ENCODE measurements at regions not wholly inside any gene's neighbourhood (a gene's known extent, or its start where the extent isn't known, plus 50 kb on each side); places are given as distances from the start of the nearest gene placed in this dataset.
A peak's percentile ranks its signal among the peaks of the same experiment; 100 is the strongest.

DNA sequence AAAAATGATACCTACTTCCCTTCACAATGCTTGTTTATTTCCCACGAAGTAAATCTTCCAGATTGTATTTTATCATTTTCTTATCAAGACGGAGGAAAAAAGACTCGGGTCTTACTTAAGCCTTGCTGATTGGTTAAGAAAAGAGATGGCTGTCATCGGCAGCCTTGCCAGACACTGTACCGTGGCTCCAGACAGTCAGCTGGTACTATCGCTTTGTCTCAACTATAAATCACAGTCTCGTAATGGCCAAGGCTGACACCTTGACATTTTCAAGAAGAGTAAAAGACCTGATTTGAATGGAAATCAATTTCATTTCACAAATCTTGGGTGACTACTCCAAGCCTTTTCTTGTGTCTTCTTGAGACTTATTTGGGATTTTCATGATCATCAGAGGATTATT is 868.0 kb downstream of the USP25 start:
- DNase-seq = no peak

DNA sequence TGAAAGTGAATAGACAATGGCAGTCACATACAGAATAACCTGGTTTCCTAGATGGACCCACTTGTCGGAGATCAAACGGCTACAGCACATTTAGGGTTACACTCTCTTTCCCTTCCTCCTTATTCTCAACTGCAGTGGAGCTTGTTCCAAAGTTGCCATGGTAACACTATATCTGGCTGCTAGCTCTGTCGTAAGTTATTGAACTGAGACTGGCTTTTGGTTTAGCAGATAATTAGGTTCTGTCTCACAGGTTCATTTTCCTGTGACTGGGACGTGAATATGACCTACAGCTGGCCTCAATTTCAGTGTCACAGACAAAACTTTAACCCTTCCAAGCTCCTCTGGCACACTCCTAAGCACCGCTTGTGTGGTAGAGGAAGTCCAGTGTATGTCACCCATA is 875.8 kb downstream of the USP25 start:
- no peak for DNase-seq

DNA sequence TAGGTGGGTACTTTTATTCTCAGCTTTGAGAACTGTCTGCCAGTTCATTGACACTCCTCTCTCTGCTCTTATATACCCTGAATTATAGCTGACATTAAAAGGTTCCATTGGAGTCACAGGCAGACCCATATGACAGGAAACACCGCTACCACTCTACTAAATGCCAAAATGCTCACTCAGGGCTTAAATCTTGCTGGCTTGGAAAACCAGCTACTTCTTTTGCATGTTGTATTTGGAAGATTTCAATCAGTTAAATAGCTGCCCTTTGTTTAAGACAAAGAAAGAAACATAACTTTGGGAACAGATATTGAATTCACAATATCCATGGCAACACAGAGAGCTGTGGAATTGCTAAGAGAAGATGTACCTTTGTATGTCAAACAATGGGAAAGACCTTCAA is 876.5 kb downstream of the USP25 start:
- DNase-seq = no peak

DNA sequence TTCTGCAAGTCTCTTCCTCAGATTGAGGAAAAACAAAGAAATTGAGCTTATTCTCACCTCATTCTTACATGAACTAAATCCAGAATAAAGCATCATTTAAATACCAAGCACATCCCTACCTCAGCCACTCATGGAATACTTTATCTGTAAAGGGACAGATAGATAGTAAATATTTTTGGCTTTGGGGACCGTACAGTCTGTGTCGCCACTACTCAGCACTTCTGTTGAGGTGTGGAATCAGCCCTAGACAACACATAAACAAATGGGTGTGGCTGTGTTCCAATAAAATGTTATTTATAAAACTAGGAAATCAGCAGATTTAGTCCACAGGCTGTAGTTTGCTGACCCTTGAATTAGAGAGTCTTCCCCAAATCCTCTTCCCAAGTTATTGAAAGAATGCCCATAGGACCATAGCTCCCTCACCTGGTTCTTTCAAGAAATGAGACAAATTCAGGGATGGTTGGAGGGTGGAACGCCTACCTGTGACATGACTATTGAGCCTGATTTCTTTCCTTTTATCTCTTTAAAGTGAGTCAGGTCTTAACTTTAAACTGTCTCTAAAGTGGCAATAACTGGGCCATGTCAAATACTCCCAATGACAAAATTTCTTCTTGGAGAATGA is 878.5 kb downstream of the USP25 start:
- peak; percentile 12 for DNase-seq

DNA sequence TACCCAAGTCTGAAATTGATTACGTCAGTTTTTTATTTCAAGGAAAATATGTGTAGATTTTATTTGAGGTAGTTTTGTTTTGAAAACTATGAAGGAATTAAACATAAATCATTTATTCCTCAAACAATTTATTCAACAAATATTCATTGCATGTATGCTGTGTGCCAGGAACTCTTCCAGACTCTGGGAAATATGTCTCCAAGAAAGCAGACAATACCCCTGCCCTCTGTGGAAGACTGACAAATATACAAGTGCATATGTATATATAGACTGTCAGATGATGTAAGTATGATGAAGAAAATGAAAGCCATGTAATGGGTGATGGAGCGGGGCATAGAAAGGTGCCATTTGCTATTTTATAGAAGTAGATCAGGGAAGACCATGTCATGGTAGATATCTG is 889.5 kb downstream of the USP25 start:
- DNase-seq = no peak

DNA sequence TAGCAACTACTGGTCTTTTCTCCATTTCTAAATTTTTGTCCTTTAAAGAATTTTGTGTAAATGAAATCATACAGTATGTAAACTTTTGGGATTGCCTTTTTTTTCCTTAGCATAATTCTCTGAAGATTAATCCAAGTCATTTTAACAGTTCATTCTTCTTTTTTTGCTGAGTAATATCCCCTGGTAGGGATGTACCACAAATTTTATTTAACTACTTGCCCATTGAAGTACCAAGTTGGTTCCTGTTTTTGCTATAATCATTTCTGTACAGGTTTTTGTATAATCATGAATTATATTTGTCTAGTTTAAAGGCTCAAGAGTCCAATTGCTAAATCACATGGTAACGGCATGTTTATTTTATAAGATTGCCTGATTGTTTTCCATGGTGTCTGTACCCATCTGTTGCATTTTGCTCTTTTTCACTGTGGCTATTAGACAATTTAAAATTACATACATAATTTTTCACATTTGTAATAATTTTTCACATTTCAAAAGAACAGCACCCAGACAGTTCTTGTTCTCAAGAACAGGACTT is 891.1 kb downstream of the USP25 start:
- DNase-seq = no peak

DNA sequence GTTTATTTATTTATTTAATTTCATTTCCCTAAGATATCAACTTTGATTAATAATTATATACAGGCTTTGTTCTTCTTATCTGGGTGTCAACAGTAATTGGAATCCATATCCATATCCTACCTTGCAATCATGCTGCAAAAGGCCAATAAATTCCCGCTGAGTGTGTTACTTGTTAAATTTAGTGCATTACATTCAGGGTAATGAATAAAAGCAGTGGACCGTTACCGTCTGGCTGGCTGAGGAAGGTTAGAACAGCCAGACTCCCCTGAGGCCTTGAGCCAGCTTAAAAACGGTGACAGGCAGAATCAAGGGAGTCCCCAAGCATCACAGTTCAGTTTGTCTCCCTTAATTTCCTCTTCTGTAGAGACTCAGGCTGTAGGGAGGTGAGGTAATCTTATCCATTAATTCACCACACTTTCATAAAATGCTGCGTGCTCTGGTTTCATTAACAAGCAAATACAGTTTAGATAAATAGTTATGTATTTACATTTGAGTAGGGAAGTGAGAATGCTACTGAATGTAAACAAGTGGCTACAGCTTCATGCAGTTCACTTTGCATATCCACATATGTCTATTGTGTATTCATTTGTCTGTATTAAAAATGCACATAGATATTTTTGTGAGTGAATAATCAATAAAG is 888.2 kb upstream of the CXADR start:
- no peak for DNase-seq

DNA sequence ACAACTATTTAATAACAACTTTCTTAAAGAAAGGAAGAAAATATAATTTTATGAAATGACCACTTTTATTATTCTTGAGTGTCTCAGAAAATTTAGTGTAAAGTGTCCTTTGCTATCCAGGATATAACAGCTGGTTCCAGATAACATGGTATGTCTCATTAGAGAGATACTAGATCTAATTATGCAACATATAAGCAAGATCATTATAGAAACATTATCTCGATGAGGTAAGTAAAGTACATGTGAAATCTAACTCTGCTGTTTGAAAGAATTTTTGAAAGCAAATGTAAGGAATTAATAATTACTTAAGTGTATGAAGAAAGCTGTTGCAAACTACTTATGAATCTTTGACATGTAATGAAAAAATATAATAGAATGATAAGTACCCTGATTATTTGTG is 887.4 kb upstream of the CXADR start:
- no peak for DNase-seq

DNA sequence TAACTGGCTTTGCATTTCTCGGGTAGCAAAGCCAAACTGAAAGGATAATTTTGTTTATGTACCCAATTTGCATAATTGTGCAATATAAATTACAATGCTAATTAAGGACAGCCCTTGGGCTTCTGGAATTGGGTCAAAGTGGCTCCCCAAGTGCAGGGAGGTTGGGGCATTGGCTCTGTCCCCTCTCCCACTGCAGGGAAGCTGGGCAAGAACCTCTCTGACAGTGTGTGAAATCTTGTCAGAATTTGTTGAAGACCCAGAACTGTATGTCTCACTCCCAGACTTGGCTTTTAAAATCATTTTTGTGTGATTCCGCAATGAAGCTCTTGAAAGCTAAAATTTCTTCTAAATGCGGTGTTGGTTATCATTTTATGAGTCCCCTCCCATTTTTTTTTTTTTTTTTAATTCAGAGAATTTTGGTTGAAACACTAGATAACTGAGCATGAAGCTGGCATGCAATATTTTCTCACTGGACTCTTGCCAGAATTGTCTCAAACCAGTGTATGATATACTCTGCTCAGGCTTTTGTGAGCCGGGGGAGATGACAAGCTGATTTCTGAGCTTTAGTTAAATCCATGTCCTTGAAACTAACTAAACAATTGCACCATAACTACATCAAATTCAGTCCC is 878.9 kb upstream of the CXADR start:
- no peak for DNase-seq

DNA sequence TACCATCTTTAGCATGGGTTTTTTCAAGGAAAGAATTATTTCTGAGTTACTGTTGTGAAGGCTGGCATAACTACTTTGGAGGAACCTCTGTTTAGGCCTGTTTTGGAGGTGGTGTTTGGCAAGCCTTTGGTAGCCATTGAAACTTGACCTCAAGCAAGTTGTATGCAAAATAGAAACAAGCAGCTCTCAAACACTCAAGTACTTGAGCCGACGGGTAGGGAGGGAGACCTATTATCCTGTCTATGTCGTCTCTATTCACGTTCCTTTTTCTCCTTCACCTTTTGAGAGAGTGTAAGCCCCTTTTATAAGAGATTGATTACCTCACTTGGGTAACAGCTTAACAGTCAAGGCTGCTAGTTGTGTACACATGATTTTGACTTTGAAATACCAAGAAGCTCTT is 878.3 kb upstream of the CXADR start:
- no peak for DNase-seq

DNA sequence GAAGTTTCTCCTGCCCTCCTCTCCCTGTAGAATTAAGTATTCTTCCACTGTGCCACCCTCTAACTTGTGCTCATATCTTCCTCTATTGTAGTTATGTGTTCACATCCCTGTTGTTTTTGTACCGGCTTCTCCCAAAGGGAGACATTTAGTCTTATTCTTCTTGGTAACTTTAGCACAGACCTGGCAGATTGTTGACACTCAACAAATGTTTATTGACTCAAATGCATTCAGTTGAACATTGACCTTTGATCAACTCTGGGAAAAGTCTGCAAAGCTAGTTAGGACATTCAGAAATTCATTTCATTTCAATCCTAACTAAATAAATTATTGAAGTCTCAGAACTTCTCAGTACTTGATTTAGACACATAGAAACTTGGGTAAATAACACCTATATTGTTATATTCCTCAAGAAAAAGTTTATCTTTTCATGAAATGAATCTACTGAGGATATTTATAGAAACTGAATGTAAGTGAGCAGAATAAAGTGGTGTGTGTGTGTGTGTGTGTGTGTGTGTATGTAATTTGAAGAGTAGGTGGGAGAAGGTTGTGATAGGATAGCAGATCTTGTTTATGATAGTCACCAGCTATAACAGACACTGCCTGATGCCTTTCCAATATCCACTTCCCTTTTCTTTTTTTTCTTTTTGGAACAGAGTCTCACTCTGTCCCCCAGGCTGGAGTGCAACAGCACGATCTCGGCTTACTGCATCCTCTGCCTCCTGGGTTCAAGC is 872.4 kb upstream of the CXADR start:
- DNase-seq = no peak

DNA sequence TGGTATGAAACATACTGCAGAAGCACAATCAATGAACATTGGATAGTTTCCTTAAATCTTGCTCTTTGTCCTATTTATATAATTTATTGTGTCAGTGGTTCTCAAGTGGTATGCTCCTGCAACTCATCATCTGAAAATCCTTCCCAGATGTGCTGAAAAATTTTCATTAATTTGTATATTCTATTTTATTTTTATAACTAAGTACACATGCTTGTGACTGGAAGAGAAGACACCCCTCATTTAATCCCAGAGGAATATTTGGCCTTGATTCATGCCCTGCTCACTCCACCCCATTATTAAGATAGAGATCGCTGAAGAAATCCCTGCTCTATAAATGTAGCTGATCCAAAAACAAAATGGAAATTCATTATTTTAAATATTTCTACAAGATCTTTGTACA is 870.5 kb upstream of the CXADR start:
- no peak for DNase-seq

DNA sequence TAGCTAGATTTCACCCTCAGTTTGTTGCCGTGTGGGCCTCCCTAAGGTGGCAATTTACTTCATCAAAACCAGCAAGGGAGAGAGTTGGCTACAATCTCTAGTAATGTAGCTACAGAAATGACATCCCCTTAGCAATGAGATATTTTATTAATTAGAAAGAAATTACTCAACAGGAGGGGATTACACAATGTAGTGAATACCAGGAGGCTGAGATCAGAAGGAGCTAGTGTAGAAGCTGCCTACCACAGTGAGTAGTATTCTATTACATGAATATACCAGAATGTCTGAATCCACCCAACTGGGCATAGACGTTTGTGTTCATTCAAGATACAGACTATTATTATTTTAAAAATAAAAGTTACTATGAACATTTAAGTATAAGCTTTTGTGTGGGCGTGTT is 868.2 kb upstream of the CXADR start:
- DNase-seq = no peak

DNA sequence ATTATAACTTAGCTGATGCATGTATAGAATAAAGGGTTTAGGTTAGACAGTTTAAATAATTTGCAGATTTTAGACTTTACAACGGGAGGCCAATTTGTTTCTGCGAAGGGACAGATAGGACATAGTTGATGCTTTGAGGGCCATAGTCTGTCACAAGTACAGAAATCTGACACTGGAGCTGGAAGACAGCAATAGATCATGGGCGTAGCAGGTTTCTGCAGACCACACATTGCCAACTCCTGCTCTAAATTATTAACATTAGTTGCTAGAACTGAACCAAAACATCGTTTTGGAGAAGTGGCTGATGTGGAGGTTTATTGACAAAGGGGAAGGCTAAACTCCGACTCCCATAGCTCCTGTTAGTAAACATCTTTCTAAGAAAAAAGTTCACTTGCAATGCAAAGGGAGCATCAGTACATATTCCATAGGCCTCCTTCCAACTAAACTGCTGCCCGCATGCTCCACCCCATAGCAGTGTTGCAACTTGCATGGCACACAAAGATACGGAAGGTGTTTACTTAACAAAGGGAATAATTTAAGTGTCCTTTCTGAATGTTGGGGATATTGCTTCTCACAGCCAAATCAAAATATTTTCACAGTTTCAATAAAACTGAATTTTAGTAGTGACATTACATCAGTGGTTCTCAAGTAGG is 862.0 kb upstream of the CXADR start:
- no peak for DNase-seq

DNA sequence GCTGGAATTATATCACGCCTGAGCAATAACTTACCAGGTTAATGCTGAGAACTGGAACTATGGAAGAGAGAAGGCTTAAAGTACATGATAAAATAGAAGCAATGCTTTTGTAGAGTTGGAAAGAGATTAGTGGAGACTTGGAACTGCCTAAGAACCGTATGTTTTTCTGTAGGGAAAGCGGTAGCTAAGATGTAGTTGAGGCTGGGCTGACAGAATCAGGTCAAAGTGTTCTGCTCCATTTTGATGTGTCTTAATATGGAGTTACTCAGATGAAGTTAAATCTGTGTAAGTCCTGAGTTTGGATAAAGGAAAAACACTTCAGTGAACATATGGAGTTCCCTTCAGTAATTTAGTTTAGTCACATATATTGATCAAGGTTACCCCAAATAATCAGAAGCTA is 860.9 kb upstream of the CXADR start:
- DNase-seq = no peak

DNA sequence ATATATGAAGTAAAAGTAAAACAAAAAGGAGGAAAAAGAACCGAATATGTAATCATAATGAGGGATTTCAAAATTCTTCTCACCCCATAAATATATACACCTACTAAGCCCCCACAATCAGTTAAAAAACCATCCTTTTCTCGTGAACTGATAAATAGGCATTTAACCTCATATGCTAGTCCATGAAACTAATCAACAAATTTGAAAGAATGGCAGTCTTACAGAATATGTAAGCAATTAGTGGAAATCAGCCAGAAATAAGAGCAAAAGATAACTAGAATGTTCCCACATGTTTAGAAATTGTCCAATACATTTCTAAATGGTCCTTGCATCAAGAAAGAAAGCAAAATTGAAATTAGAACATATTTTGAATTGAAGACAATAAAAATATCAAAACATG is 849.4 kb upstream of the CXADR start:
- DNase-seq = no peak

DNA sequence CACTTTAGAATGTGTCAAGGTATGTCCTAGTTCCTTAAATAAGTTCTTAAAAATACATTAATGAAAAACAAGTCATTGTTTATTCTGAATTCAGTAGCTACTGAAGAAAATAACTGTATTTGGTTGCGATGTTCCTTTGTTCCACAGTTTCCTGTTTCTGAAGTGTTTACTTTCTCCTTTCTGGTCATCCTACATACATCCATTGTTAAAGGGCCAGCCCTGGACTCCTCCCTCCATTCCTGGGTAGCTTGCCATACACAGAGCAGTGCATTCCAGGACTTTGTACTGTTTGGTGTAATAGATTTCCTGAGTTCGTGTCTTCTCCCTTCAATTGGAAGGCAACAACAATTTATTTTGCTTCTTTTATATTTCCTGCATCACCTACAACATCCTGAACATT is 845.4 kb upstream of the CXADR start:
- DNase-seq = no peak

DNA sequence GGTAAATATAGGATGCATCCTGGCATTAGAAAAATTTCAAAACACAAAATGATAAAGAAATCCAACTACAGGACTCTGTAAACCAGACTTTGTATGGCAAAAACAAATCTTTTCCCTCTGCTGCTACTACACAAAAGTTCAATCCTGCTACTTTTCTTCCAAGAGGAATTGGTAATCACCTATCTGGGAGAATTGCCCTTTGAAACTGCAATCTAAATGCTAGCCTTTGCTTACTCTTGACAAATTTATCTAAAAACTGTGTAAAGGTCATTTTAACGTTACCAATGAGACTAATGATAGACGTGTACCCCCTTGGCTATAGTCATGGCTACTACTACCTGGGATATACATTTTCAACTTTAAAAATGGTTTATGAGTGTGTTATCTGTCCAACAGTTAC is 837.9 kb upstream of the CXADR start:
- DNase-seq = no peak

DNA sequence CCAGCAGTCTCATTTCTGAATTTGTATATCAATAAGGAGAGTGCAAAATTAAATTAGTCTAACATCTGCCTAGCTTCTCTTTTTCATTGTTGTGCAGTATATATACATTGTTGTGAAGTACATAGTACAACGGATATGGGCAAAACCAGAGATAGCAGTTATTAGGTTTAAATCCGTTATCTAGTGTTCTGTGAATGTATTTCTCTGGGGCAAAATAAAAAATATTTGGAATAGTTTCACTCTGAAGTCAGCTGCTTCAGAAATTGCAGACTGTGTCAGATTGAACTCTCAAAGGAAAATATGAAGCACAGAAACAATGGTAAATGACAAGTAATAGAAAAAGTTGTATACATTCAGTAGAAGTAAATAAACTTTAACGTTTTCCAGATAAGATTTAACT is 836.5 kb upstream of the CXADR start:
- DNase-seq = no peak

DNA sequence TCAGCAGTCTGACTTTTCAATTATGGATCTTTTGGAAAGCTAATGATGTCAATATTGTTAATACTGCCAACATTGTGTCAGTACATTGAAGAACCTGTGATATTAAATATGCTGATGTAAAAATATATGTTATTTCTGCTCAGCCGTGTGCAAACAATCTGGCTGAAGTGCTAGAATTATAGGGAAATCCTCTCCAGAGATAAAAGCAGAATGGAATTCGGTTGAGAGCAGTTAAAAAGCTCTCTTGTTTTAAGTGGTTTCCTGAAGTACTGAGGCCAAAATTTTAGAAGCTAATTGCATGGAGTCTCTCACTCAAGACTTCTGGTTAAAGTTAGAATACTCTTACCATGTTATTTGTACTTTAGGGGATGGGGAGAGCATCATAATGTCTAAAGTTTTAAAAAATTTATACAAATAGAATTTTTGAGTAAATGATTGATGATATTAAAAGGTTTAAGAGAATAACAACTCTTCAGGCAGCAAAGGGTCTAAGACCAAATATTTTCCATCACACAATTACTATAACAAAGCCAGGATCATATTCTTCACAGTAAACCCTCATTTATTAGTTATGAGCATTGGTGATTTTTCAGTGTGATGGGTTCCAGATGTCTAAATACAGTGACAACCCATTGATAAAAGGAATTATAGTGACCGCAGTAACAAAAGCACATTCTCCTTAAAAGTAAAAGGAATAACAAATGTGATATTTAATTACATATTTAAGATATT is 834.2 kb upstream of the CXADR start:
- no peak for DNase-seq

DNA sequence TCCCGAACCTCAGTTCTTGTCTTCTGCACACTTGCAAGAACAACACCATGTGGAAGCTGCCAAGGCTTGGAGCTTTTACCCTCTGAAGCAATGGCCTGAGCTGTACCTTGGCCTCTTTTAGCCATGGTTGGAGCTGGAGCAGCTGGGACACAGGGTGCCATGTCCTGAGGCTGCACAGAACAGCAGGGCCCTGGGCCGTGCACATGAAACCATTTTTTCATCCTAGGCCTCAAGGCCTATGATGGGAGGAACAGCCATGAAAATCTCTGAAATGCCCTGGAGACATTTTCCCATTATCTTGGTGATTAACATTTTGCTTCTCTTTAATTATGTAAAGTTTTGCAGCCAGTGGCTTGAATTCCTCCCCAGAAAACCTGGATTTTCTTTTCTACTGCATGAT is 817.8 kb upstream of the CXADR start:
- no peak for DNase-seq

DNA sequence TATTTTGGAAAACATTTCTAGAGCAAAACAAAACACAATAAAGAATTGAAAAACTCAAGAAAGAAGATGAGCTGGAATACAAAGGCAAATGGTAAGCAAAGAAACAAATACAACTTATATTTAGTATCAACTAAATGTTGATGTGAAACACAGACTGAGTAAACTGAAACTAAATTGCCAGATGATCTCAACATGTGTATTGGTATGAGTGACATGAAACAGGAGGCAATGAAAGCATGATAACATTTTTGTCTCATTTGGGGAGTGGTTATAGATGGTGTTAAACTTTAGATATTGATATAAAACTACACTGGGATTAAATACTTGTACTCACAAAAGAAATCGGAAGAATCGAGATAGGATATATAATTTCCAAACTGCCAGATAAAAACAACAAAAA is 805.6 kb upstream of the CXADR start:
- no peak for DNase-seq
